Fibroblast of pulmonary artery (primary cell): ENCODE measurements at regions not wholly inside any gene's neighbourhood (a gene's known extent, or its start where the extent isn't known, plus 50 kb on each side); places are given as distances from the start of the nearest gene placed in this dataset.

Source experiments
- DNase-seq: peaks from one replicate; pipeline ENCODE4 v3.0.0-alpha.2; 2010; ENCODE audit warnings: low read depth
- H3K4me3 ChIP-seq: replicated peaks from 2 replicates; pipeline ENCODE4 v1.5.1; 2011; ENCODE audit warnings: low read depth, mild to moderate bottlenecking, control low read depth, low read length, moderate library complexity
- TF ChIP-seq, protein P1 (sequence below): IDR thresholded peaks from 2 replicates; pipeline ENCODE4 v1.5.1; 2011; ENCODE audit warnings: mild to moderate bottlenecking, control low read depth, low read length, inconsistent platforms; ENCODE audit errors: missing control alignments

DNA sequence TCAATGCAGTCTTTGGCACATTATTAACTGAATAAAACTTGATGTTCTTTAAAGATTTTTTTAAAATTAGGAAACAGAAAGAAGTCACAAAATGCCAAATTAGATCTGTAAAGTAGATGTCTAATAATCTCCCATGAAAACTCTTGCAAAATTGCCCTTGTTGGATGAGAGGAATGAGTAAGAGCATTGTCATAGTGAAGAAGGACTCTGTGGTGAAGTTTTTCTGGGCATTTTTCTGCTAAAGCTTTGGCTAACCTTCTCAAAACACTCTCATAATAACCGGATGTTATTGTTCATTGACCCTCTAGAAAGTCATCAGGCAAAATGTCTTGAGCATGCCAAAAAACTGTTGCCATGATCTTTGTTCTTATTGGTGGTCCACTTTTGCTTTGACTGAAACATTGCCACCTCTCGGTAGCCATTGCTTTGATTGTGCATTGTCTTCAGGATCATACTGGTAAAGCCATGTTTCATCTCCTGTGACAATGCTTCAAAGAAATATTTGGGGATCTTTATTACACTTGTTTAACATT, 549.3 kb downstream of the LIG4 start:
- H3K4me3 ChIP-seq: no peak overlapping the region
- TF ChIP-seq, protein P1, sequence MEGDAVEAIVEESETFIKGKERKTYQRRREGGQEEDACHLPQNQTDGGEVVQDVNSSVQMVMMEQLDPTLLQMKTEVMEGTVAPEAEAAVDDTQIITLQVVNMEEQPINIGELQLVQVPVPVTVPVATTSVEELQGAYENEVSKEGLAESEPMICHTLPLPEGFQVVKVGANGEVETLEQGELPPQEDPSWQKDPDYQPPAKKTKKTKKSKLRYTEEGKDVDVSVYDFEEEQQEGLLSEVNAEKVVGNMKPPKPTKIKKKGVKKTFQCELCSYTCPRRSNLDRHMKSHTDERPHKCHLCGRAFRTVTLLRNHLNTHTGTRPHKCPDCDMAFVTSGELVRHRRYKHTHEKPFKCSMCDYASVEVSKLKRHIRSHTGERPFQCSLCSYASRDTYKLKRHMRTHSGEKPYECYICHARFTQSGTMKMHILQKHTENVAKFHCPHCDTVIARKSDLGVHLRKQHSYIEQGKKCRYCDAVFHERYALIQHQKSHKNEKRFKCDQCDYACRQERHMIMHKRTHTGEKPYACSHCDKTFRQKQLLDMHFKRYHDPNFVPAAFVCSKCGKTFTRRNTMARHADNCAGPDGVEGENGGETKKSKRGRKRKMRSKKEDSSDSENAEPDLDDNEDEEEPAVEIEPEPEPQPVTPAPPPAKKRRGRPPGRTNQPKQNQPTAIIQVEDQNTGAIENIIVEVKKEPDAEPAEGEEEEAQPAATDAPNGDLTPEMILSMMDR: no peak
- DNase-seq: no peak

DNA sequence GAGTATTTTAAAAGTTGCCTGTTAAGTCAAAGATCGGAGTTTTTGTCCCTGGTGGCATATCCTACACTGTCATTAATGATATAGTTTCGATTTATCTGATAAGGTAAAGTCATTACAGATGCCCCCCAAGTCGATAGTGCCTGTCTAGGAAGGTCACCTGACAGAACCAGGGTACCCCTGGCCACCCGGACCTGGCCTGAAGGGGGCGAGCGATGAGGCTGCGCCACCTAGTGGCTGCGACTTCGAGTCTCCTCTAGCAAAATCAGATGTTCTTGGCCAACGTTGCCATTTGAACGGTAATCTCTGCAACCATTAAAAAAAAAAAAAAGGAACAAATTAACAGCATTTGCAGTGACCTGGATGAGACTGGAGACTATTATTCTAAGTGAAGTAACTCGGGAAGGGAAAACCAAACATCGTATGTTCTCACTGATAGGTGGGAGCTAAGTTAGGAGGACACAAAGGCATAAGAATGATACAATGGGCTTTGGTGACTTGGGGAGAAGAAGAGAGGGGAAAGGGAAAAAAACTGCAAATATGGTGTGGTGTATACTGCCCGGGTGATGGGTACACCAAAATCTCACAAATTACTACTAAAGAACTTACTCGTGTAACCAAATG, 565.1 kb downstream of the LIG4 start:
- H3K4me3 ChIP-seq: no peak overlapping the region
- TF ChIP-seq, protein P1: peak; percentile 81

DNA sequence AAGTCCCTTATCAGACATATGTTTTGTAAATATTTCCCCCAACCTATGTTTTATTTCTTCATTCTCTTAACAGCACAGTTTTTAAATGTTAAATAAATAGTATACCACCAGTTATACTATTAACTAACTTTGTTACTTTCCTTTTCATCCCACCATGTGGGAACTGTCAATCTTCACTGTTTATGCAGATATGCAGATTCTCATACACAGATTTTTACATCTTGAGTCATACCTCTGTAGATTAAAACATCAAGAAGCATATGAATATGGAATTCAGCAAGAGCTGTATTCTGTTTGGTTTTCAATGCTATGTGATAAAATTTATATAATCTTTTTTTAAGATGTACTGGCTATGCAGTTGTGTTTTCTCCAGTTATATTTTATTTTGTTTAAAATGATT, 566.3 kb downstream of the LIG4 start:
- TF ChIP-seq, protein P1: no peak
- DNase-seq: peak; percentile 4
- H3K4me3 ChIP-seq: no peak overlapping the region

More for the DNA sequence above, 565.1 kb downstream of the LIG4 start:
- peak; percentile 60 for DNase-seq

DNA sequence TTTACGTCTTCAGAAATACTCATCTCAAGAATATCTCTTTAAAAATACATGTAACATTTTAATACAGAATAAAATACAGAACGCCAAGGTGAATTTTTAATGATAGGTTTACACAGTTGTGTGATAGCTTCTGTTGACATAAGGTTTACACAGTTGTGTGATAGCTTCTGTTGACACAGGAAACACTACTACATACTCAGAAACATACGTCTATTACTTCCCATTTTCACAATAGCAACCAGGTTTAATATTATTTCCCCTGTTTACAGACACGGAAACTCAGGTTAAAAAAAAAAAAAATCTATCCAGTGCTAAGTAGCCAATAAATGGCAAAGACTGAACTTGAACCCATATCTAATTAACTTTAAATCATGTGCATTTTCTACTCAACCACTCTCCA, 571.2 kb downstream of the LIG4 start:
- TF ChIP-seq, protein P1: no peak
- no peak for DNase-seq
- no peak overlapping the region for H3K4me3 ChIP-seq

DNA sequence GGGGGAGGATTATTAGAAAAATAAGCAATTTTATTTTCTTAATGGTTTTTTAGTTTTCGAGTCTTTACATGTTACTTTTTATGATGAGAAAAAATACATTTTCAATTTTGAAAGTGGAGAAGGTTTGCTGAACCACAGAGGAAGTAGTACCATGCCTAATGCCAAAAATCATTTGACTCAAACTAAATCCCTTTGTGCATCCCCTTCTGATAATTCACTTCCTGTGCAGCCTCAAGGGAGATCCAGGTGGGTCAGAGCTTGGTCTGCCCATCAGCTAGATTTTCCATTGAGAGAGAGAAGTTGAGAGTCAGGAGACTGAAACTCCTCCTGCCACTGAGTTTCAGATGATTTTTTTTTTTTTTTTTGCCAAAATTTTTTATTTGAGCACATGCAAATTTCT, 571.7 kb downstream of the LIG4 start:
- TF ChIP-seq, protein P1: no peak
- no peak for DNase-seq
- no peak overlapping the region for H3K4me3 ChIP-seq

DNA sequence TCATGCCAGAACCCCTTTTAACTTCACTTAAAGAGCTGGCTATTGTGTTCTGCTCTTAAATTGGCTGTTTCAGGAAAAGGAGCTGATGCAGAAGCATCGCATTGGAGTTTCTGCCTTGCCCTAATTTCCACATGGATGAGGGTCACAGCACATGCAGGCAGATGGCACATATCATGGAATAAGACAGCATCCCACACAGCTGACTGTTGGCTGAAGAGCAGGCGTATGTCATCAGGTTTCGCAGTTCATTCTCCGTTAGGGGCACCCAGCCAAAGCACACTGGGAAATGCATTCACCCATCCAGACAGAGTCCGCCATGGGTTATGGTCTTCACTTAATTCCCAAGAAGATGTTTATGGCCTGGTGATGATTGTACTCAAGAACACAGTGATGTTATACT, 572.5 kb downstream of the LIG4 start:
- TF ChIP-seq, protein P1: no peak
- H3K4me3 ChIP-seq: no peak overlapping the region
- DNase-seq: peak; percentile 2

DNA sequence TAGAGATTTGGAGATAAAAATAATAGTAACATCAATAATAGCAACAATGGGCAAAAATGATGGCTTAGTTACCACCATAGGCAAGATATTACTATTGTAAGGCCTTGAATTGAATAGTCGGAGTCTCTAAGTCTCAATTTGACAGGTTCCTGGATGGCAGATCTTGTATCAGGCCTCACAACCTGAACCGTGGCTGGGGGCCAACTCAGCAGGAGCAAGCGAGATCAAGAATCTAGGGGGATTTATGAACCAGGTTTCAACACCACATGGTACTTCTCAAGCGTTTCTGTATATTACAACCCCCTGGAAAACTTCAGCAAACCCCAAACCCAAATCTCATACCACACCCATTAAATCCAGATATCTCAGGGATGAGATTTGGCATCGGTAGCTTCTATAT, 573.8 kb downstream of the LIG4 start:
- no peak overlapping the region for H3K4me3 ChIP-seq
- TF ChIP-seq, protein P1: no peak
- DNase-seq: no peak
